Heart left ventricle (tissue), 16 donors: ENCODE measurements at regions not wholly inside any gene's neighbourhood (a gene's known extent, or its start where the extent isn't known, plus 50 kb on each side); places are given as distances from the start of the nearest gene placed in this dataset.

Experiments used
- ATAC-seq, 4 donors: fragments of 200-7000 bp; cut with Tn5 transposase; one replicate each; pipeline ENCODE4 v1.9.1; 2020 to 2022; ENCODE audit warnings: moderate library complexity in 4 of 4, mild to moderate bottlenecking in 3 of 4, moderate number of reproducible peaks in 1 of 4
- DNase-seq, 5 donors: peaks; one replicate each; pipeline ENCODE4 v3.0.0-alpha.2; 2020
- H3K27ac ChIP-seq, 12 donors: fragments of 200-600 bp; sonication (generic) in 4 of 12; one replicate each; pipeline versions ENCODE4 v1.5.0 to v1.8.0; 2016 to 2022; ENCODE audit warnings: mild to moderate bottlenecking in 2 of 12
- H3K27me3 ChIP-seq, 9 donors: fragments of 200-600 bp; sonication (generic) in 2 of 9; one replicate each; pipeline versions ENCODE4 v1.5.1 to v1.8.0; 2016 to 2022; ENCODE audit warnings: mild to moderate bottlenecking in 3 of 9
- H3K36me3 ChIP-seq, 9 donors: fragments of 200-600 bp; sonication (generic) in 2 of 9; one replicate each; pipeline versions ENCODE4 v1.5.0 to v1.8.0; 2018 to 2022; ENCODE audit warnings: mild to moderate bottlenecking in 2 of 9
- H3K4me1 ChIP-seq, 12 donors: fragments of 200-600 bp; sonication (generic) in 4 of 12; one replicate each; pipeline versions ENCODE4 v1.5.0 to v1.8.0; 2016 to 2022; ENCODE audit warnings: mild to moderate bottlenecking in 3 of 12
- H3K4me3 ChIP-seq, 12 donors: fragments of 200-600 bp; sonication (generic) in 4 of 12; one replicate each; pipeline versions ENCODE4 v1.5.0 to v1.8.0; 2017 to 2022; ENCODE audit warnings: mild to moderate bottlenecking in 9 of 12, moderate library complexity in 4 of 12
- H3K9me3 ChIP-seq, 12 donors: fragments of 200-600 bp; sonication (generic) in 4 of 12; one replicate each; pipeline versions ENCODE4 v1.5.0 to v1.8.0; 2016 to 2022; ENCODE audit warnings: mild to moderate bottlenecking in 1 of 12
- POLR2A ChIP-seq, 2 donors: fragments of 450-650 bp; IDR thresholded peaks; one replicate each; pipeline ENCODE4 v1.6.1; 2017; ENCODE audit warnings: antibody characterized with exemption in 2 of 2, mild to moderate bottlenecking in 2 of 2, moderate library complexity in 2 of 2
- WGBS, 4 donors: extraction: QIAGEN DNeasy Blood & Tissue Kit in 2 of 4; methylation state at CpG; one replicate each; pipeline versions ENCODE4 v1.1.5 to v1.1.7; 2013 to 2018; 5-methylcytosine and 5-hydroxymethylcytosine counted together
- intact Hi-C, 10 donors: fragments of 100-400 bp; cut with DNase I; formaldehyde crosslinking; loops; one replicate each; pipeline versions ENCODE4 v1.11.1 to v1.14.2; 2022
- TF ChIP-seq, protein P1 (sequence below), 12 donors: fragments of 200-600 bp; sonication (generic) in 4 of 12; IDR thresholded peaks; one replicate each; pipeline versions ENCODE4 v1.5.0 to v1.8.0; 2018 to 2022; ENCODE audit warnings: antibody characterized with exemption in 12 of 12, mild to moderate bottlenecking in 5 of 12
- donor health status: ischemic (EF 13 %, LVEDD 7.1; RV severe dilation, severe dysfunction).
- donor health status: healthy with polysubstance abuse.
- donor health status: DM: no; HTN: yes; CAD: no.
- donor health status: DM: no; HTN: no; CAD: no.
- donor health status: ischemic (EF 25% LVEDD 6.9; RV normal size, moderate dysfunction).
- donor health status: ischemic (EF 25% LVEDD 5.7; RV mildly dilated, moderate dysfunction).
- donor health status: healthy.
- donor health status: DM: yes; HTN: yes; CAD: no.
- donor health status: ischemic (EF 35%, LVEDD 5.7; RV mildly dilated, moderate dysfunction).
- donor health status: nonischemic (EF 11% LVEDD 7.7; RV severe dilation, severe dysfunction).
- donor health status: DM: yes; HTN: yes; CAD: no.
- donor health status: PGD.
- donor health status: ischemic (EF 29% LVEDD 5.4; RV normal size, mild dysfunction).
- donor health status: nonischemic (EF 23%, LVEDD 6.1; RV moderate dilation, normal function).

DNA sequence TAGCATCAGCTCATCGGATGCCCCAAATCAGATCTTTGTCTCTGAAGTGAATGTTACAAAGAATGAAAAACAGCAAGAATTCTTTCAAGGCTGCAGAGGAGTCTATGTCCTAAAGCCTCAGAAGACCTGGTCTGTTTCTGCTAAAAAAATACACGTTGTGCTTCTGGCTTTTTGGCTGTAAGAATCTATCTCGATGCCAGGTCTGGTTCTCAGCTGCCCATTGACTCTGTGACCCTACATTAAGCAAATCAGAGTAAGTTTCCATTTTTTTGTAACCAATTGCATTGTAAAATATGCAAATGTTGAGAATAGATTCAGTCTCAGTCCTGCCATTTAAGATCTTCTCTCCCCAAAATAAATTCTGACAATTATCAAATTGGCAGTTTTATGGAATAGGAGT is 705.4 kb downstream of the RFPL4B start:
- Histone ChIP-seq H3K27ac (peak overlapping the region in 1 of 12 donors; percentile 9), H3K9me3 (peaks cover 0 to 9% (median 0%) of the 10 kb centered on the region in 12 donors), H3K36me3 (no peaks in the 10 kb centered on the region), H3K27me3 (no peaks in the 10 kb centered on the region), H3K4me1 (peaks cover 0 to 9% (median 0%) of the 10 kb centered on the region in 12 donors), H3K4me3 (no peak overlapping the region)
- no peak for TF ChIP-seq POLR2A (IDR thresholded peaks at IDR 0.05)
- TF ChIP-seq, protein P1, sequence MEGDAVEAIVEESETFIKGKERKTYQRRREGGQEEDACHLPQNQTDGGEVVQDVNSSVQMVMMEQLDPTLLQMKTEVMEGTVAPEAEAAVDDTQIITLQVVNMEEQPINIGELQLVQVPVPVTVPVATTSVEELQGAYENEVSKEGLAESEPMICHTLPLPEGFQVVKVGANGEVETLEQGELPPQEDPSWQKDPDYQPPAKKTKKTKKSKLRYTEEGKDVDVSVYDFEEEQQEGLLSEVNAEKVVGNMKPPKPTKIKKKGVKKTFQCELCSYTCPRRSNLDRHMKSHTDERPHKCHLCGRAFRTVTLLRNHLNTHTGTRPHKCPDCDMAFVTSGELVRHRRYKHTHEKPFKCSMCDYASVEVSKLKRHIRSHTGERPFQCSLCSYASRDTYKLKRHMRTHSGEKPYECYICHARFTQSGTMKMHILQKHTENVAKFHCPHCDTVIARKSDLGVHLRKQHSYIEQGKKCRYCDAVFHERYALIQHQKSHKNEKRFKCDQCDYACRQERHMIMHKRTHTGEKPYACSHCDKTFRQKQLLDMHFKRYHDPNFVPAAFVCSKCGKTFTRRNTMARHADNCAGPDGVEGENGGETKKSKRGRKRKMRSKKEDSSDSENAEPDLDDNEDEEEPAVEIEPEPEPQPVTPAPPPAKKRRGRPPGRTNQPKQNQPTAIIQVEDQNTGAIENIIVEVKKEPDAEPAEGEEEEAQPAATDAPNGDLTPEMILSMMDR (IDR thresholded peaks at IDR 0.05) = no peak
- peak in 1 of 4 donors; percentile 26 for ATAC-seq
- DNase-seq = no peak
- 72 to 82% (median 76%) methylated on average over 3 of the region's 3 CpGs for WGBS, 4 donors
- intact Hi-C loops = no loop called here

DNA sequence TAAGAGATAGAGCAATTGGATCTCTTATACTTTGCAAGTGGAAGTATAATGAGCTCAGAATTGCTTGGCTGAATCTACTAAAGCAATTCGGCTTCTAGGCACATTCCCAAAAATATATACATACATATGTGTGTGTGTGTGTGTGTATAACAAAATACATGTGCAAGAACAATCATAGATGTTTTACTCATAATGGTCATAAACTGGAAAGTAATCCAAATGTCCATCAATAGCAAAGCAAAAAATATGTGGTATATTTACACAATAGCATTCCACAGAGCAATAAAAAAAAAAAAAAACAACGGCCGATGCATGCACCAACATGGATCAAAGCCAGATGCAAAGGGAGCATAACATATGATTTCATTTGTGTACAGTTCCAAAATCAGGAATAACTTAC is 707.9 kb downstream of the RFPL4B start:
- DNase-seq (no peak), ATAC-seq (no peak)
- intact Hi-C loops = no loop called here
- TF ChIP-seq, protein P1 (IDR thresholded peaks at IDR 0.05) = no peak
- no peak for TF ChIP-seq POLR2A (IDR thresholded peaks at IDR 0.05)
- Histone ChIP-seq H3K9me3 (peaks cover 0 to 9% (median 0%) of the 10 kb centered on the region in 12 donors), H3K4me1 (peaks cover 0 to 6% (median 0%) of the 10 kb centered on the region in 12 donors), H3K36me3 (no peaks in the 10 kb centered on the region), H3K27ac (no peak overlapping the region), H3K4me3 (no peak overlapping the region), H3K27me3 (no peaks in the 10 kb centered on the region)
- whole genome bisulfite sequencing, 4 donors = 57 to 79% (median 66%) methylated on average over 3 of the region's 3 CpGs

DNA sequence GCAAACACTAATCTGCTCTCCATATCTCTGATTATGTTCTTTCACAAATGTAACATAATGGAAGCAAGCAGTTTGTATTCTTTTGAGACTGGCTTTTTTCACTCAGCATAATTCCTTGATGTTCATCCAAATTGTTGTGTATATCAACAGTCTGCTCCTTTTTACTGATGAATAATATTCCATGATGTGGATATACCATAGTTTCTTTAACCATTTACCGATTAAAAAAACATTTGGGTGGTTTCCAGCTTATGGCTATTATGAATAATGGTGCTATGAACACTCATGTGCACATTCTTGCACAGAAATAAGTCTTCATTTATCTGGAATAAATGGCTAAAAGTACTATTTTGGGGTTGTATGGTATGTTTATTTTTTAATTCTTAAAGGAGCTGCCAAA is 708.9 kb downstream of the RFPL4B start:
- TF ChIP-seq POLR2A (IDR thresholded peaks at IDR 0.05) = no peak
- TF ChIP-seq, protein P1 (IDR thresholded peaks at IDR 0.05) = no peak
- ATAC-seq = no peak

DNA sequence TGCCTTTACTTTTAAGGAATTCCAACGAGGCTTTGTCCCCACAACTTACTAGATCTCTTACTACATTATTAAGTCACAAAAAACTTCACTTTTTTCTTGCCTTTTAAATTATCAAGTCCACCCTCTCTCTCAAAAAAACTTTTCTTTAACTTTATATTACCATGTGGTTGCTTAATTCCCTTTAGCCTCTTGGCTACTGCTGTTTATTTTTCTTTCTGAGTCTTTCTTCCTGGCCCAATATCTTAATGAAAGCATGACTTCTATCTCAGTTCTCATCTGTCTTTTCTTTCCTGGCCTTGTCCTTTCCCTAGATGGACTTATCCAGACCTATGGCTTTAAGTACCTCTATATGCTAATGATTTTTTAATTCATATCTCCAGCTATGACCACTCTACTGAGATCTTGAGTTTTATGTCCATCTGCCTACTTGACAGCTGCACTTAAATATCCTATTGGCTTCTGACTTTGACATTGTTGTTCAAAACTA is 710.5 kb downstream of the RFPL4B start:
- H3K9me3 ChIP-seq = peaks cover 0 to 9% (median 0%) of the 10 kb centered on the region in 12 donors
- H3K4me3 ChIP-seq = no peak overlapping the region
- DNase-seq (no peak), ATAC-seq (no peak)
- H3K4me1 ChIP-seq = no peaks in the 10 kb centered on the region
- TF ChIP-seq POLR2A (IDR thresholded peaks at IDR 0.05) = no peak
- TF ChIP-seq, protein P1 (IDR thresholded peaks at IDR 0.05) = no peak
- no peaks in the 10 kb centered on the region for H3K27me3 ChIP-seq
- H3K27ac ChIP-seq = no peak overlapping the region
- intact Hi-C loops = no loop called here
- WGBS, 4 donors = 58 to 62% (median 60%) methylated on average over 1 of the region's 1 CpG
- H3K36me3 ChIP-seq = no peaks in the 10 kb centered on the region

More for the DNA sequence above, 708.9 kb downstream of the RFPL4B start:
- intact Hi-C loops = no loop called here
- H3K4me1 ChIP-seq = no peaks in the 10 kb centered on the region
- H3K27ac ChIP-seq = no peak overlapping the region
- no peaks in the 10 kb centered on the region for H3K36me3 ChIP-seq
- H3K4me3 ChIP-seq = no peak overlapping the region
- DNase-seq = no peak
- H3K9me3 ChIP-seq = peaks cover 0 to 9% (median 0%) of the 10 kb centered on the region in 12 donors
- H3K27me3 ChIP-seq = no peaks in the 10 kb centered on the region
- 0 to 31% (median 0%) methylated on average over 1 of the region's 1 CpG for WGBS, 4 donors
